HepG2 (cell line): ENCODE measurements at regions not wholly inside any gene's neighbourhood (a gene's known extent, or its start where the extent isn't known, plus 50 kb on each side); places are given as distances from the start of the nearest gene placed in this dataset.

Source experiments
- ATF2 ChIP-seq: sonication (generic); formaldehyde crosslinking; IDR thresholded peaks from 2 replicates; pipeline ENCODE4 v1.4.0; 2020; ENCODE audit warnings: missing genetic modification reagents
- CTCF ChIP-seq: sonication (generic); formaldehyde crosslinking; IDR thresholded peaks from 2 replicates; pipeline ENCODE4 v1.5.0; 2020; ENCODE audit warnings: mild to moderate bottlenecking, missing genetic modification reagents, moderate library complexity
- MXI1 ChIP-seq: IDR thresholded peaks from 3 replicates; pipeline ENCODE4 v1.6.1; 2012; ENCODE audit warnings: low read depth, low read length, inconsistent platforms, borderline replicate concordance
- NBN ChIP-seq: fragments of 450-650 bp; conservative IDR thresholded peaks from 2 replicates; pipeline ENCODE4 v1.6.1; 2017
- PHF8 ChIP-seq: sonication (generic); formaldehyde crosslinking; IDR thresholded peaks from 2 replicates; pipeline ENCODE4 v1.5.0; 2020; ENCODE audit warnings: missing genetic modification reagents
- POLR2AphosphoS5 ChIP-seq: IDR thresholded peaks from 2 replicates; pipeline ENCODE4 v1.6.1; 2012; ENCODE audit warnings: low read depth, low read length
- TBL1XR1 ChIP-seq: fragments of 150-350 bp; IDR thresholded peaks from 2 replicates; pipeline ENCODE4 v1.6.1; 2014; ENCODE audit warnings: borderline replicate concordance, low read length; ENCODE audit not compliant: partially characterized antibody
- ZIK1 ChIP-seq: sonication (generic); formaldehyde crosslinking; IDR thresholded peaks from 2 replicates; pipeline ENCODE4 v1.5.0; 2020; ENCODE audit warnings: mild to moderate bottlenecking, low read depth, missing genetic modification reagents, borderline replicate concordance
- ZNF619 ChIP-seq: sonication (generic); formaldehyde crosslinking; IDR thresholded peaks from 2 replicates; pipeline ENCODE4 v1.4.0; 2020; ENCODE audit warnings: mild to moderate bottlenecking, missing genetic modification reagents

- TF ChIP-seq ATF2 (CRISPR knock-in tag), result no peak; the same call in 1 of the 2 replicates
- peak; percentile 34 for TF ChIP-seq TBL1XR1
- TF ChIP-seq ZNF619 (CRISPR knock-in tag), result no peak
- TF ChIP-seq MXI1, result no peak
- no peak for TF ChIP-seq CTCF
- no peak for TF ChIP-seq POLR2AphosphoS5
- no peak for TF ChIP-seq PHF8 (CRISPR knock-in tag)
- no peak for TF ChIP-seq NBN
- TF ChIP-seq ZIK1, result no peak
These were observed 105.9 kb upstream of the SH3BP4 start for GRCh38 chr2:234845602-234846590.
